Prostate gland (tissue), 2 donors: ENCODE measurements at regions not wholly inside any gene's neighbourhood (a gene's known extent, or its start where the extent isn't known, plus 50 kb on each side); places are given as distances from the start of the nearest gene placed in this dataset.

Experiments used
- DNase-seq: peaks from one replicate; pipeline ENCODE4 v3.0.0-alpha.2; 2019; ENCODE audit warnings: low spot score
- H3K27ac ChIP-seq, 2 donors: fragments of 200-600 bp; sonication (generic); 2 replicates each; pipeline ENCODE4 v1.5.1; 2017 to 2019
- H3K27me3 ChIP-seq: fragments of 200-600 bp; sonication (generic); replicated peaks from 2 replicates; pipeline ENCODE4 v1.5.1; 2019; ENCODE audit not compliant: insufficient read depth
- H3K36me3 ChIP-seq, 2 donors: fragments of 200-600 bp; sonication (generic); 1 replicate in 1 of 2; 2 replicates in 1 of 2; pipeline versions ENCODE4 v1.5.1 to v1.8.1; 2017 to 2019
- H3K4me1 ChIP-seq: fragments of 200-600 bp; sonication (generic); replicated peaks from 2 replicates; pipeline ENCODE4 v1.5.1; 2019
- H3K4me3 ChIP-seq, 2 donors: fragments of 200-600 bp; sonication (generic); 2 replicates each; pipeline ENCODE4 v1.5.1; 2017 to 2019
- H3K9me3 ChIP-seq: fragments of 200-600 bp; sonication (generic); 2 replicates; pipeline ENCODE4 v1.5.1; 2017
- POLR2A ChIP-seq: fragments of 450-650 bp; IDR thresholded peaks from one replicate; pipeline ENCODE4 v1.6.1; 2016; ENCODE audit warnings: antibody characterized with exemption, mild to moderate bottlenecking
- POLR2AphosphoS5 ChIP-seq: sonication (generic); formaldehyde crosslinking; IDR thresholded peaks from one replicate; pipeline ENCODE4 v1.6.1; 2017; ENCODE audit warnings: antibody characterized with exemption
- WGBS: methylation state at CpG from one replicate; pipeline ENCODE4 v1.1.5; 2018; 5-methylcytosine and 5-hydroxymethylcytosine counted together
- intact Hi-C: fragments of 100-400 bp; cut with DNase I; formaldehyde crosslinking; loops from one replicate; pipeline ENCODE4 v1.14.2; 2022
- TF ChIP-seq, protein P1 (sequence below), 4 experiments: fragments of 200-600 bp in 2 of 4; fragments of 450-650 bp in 2 of 4; sonication (generic) in 2 of 4; IDR thresholded peaks; 1 replicate in 3 of 4; 2 replicates in 1 of 4; pipeline ENCODE4 v1.5.1; 2016 to 2019; ENCODE audit warnings: antibody characterized with exemption in 4 of 4, mild to moderate bottlenecking in 2 of 4, moderate library complexity in 2 of 4

DNA sequence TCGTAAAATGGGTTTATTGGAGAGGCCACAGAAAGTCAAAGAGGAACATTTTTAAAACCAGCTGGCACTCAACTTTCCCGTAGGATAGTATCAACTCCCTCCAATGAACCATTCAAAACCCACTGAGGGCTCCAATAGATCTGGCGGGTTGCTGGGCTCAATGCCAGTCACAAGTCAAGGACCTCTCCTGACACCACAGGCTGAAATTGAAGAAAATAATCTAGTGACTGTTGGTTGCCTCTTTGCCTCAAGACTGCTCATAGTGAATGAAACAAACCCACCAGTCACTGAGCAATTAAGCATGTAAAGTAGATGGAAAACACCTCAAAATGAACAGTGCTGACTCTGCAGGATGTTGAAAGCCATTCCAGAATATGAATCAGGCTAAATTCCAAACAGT lies 500.6 kb upstream of the AGTR1 start:
- Histone ChIP-seq H3K4me3 (no peak overlapping the region), H3K4me1 (no peaks in the 10 kb centered on the region), H3K27ac (no peak overlapping the region), H3K9me3 (no peaks in the 10 kb centered on the region), H3K27me3 (no peaks in the 10 kb centered on the region), H3K36me3 (no peaks in the 10 kb centered on the region)
- TF ChIP-seq POLR2A, result no peak
- TF ChIP-seq POLR2AphosphoS5, result no peak
- TF ChIP-seq, protein P1, sequence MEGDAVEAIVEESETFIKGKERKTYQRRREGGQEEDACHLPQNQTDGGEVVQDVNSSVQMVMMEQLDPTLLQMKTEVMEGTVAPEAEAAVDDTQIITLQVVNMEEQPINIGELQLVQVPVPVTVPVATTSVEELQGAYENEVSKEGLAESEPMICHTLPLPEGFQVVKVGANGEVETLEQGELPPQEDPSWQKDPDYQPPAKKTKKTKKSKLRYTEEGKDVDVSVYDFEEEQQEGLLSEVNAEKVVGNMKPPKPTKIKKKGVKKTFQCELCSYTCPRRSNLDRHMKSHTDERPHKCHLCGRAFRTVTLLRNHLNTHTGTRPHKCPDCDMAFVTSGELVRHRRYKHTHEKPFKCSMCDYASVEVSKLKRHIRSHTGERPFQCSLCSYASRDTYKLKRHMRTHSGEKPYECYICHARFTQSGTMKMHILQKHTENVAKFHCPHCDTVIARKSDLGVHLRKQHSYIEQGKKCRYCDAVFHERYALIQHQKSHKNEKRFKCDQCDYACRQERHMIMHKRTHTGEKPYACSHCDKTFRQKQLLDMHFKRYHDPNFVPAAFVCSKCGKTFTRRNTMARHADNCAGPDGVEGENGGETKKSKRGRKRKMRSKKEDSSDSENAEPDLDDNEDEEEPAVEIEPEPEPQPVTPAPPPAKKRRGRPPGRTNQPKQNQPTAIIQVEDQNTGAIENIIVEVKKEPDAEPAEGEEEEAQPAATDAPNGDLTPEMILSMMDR (IDR thresholded peaks at IDR 0.05), result no peak
- WGBS, result 76% methylated on average over 3 of the region's 3 CpGs
- DNase-seq, result no peak
- intact Hi-C loops, result no loop called here

DNA sequence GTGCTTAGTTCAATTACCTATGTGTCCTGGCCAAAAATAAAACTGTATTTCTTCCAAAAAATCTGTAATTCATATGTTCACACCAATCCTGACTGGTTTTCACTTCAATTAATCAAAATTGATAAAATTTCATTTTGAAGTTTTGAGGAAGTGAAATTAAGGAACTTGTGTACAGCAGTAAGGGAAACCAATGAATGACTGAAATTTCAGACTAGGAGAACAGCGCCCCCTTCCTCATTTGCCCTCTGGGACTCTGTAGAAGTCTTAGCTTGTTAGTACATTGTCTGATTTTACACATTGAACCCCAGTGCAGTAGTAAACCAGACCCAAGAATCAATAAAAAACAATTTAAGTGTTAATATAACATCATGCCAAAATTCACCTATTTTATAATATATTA lies 495.3 kb upstream of the AGTR1 start:
- intact Hi-C loops, result no loop called here
- no peak overlapping the region for H3K27ac ChIP-seq
- no peak for TF ChIP-seq POLR2AphosphoS5
- 56% methylated on average over 1 of the region's 1 CpG for WGBS
- H3K4me1 ChIP-seq, result no peaks in the 10 kb centered on the region
- no peaks in the 10 kb centered on the region for H3K9me3 ChIP-seq
- no peak for DNase-seq
- H3K27me3 ChIP-seq, result no peaks in the 10 kb centered on the region
- no peaks in the 10 kb centered on the region for H3K36me3 ChIP-seq
- no peak overlapping the region for H3K4me3 ChIP-seq

DNA sequence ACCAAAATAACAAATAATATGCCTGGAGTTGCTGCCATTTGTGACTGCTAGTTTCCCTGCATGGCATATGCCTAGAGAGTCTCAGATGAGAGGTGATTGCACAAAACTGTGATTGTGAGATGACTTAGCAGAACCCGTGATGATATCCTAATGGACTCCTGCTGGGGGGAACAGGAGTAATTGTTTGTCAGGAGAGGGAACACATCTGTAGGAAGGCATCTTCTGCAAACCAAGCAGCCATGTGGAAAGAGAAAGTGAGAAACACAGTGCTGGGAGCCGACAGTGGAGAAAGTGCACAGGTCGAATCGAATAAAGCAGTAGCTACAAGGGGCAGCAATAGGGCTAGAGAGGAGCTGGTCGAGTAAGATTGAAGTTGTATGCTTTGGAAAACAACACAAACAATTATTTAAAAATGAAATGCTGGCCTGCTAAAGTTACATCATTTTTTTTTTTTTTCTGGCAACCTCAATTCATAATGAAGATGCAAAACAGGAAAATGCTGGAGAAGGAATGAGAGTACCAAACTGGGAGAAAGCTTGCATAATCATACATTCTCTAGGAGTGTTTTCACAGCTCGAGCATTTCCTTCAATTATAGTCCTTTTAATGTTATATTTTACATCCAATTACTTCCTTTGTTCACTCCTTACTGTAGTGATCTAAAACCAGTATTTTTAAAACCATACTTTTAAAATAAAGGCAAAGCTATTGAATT lies 494.2 kb upstream of the AGTR1 start:
- 59% methylated on average over 6 of the region's 6 CpGs for WGBS
- Histone ChIP-seq H3K9me3 (no peaks in the 10 kb centered on the region), H3K4me1 (no peaks in the 10 kb centered on the region), H3K36me3 (no peaks in the 10 kb centered on the region), H3K27ac (no peak overlapping the region), H3K27me3 (no peaks in the 10 kb centered on the region), H3K4me3 (no peak overlapping the region)
- no peak for DNase-seq
- intact Hi-C loops, result no loop called here
- TF ChIP-seq, protein P1 (IDR thresholded peaks at IDR 0.05), result no peak
- no peak for TF ChIP-seq POLR2A
- no peak for TF ChIP-seq POLR2AphosphoS5

DNA sequence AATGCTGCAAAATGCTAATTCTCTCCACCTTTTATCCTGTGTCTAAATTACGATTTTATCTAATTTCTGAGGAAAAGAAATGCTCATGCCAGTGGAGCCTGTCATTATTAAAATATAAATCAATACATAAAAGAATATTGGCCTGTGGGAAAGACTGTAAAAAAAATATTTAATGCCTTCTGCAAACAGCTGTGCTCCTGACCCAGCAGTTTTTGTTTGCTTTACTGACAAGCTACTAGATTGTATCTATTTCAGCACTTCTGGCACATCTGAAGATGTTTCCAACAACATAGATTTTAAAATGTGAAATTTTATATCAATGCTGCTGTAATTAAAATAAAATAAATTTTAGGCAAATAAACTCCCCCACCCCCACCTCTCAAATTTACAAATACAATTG lies 493.6 kb upstream of the AGTR1 start:
- TF ChIP-seq POLR2AphosphoS5 (no peak), POLR2A (no peak)
- TF ChIP-seq, protein P1 (IDR thresholded peaks at IDR 0.05), result no peak
- intact Hi-C loops, result no loop called here
- H3K4me3 ChIP-seq, result no peak overlapping the region
- H3K27me3 ChIP-seq, result no peaks in the 10 kb centered on the region
- no peaks in the 10 kb centered on the region for H3K36me3 ChIP-seq
- H3K4me1 ChIP-seq, result no peaks in the 10 kb centered on the region
- no peaks in the 10 kb centered on the region for H3K9me3 ChIP-seq
- no peak overlapping the region for H3K27ac ChIP-seq
- 18% methylated on average over 1 of the region's 1 CpG for WGBS
- DNase-seq, result no peak

DNA sequence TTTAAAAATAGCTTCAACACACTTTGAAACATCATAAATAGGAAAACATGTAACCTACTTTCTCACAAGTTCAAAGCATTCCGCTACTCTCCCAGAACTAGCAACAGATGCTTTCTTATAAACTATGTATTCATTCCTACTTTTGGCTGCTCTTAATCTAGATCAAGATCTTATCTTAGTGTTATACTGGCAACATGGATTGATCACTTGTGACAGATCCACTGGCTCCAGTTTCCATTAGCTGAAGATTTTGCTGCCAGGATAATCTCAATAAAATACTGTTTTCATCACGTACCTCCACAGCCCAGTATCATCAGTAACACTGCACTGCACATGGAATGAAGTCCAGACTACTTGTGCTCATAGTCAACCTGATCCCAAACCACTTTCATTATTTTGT lies 491.7 kb upstream of the AGTR1 start:
- WGBS, result 13% methylated on average over 2 of the region's 2 CpGs
- Histone ChIP-seq H3K9me3 (no peaks in the 10 kb centered on the region), H3K27me3 (no peaks in the 10 kb centered on the region), H3K36me3 (no peaks in the 10 kb centered on the region), H3K4me3 (no peak overlapping the region), H3K27ac (no peak overlapping the region), H3K4me1 (no peaks in the 10 kb centered on the region)
- no peak for DNase-seq
- TF ChIP-seq POLR2AphosphoS5, result peak; percentile 11
- TF ChIP-seq, protein P1 (IDR thresholded peaks at IDR 0.05), result no peak
- no peak for TF ChIP-seq POLR2A
- intact Hi-C loops, result no loop called here
